Smooth muscle cell (in vitro differentiated cells): ENCODE measurements at regions not wholly inside any gene's neighbourhood (a gene's known extent, or its start where the extent isn't known, plus 50 kb on each side); places are given as distances from the start of the nearest gene placed in this dataset.

Source experiments
- DNase-seq: peaks from one replicate; lab custom pipeline; 2025; ENCODE audit not compliant: unreplicated experiment; lab: John Stamatoyannopoulos, UW
- H2AFZ ChIP-seq: fragments of 200-600 bp; sonication (generic); 2 replicates; pipeline ENCODE4 v1.6.0; 2016; ENCODE audit warnings: antibody characterized with exemption, low read depth, mild to moderate bottlenecking
- H3F3A ChIP-seq: fragments of 200-600 bp; sonication (generic); 2 replicates; pipeline ENCODE4 v1.6.0; 2017; ENCODE audit warnings: antibody characterized with exemption, low read depth
- H3K27ac ChIP-seq: fragments of 200-600 bp; sonication (generic); 2 replicates; pipeline ENCODE4 v1.5.1; 2016; ENCODE audit warnings: low read depth, mild to moderate bottlenecking
- H3K27me3 ChIP-seq: fragments of 200-600 bp; sonication (generic); 2 replicates; pipeline ENCODE4 v1.6.1; 2016; ENCODE audit warnings: low read depth, mild to moderate bottlenecking
- H3K36me3 ChIP-seq: fragments of 200-600 bp; sonication (generic); 2 replicates; pipeline ENCODE4 v1.5.1; 2016; ENCODE audit warnings: low read depth
- H3K4me1 ChIP-seq: fragments of 200-600 bp; sonication (generic); 2 replicates; pipeline ENCODE4 v1.5.1; 2016; ENCODE audit warnings: low read depth
- H3K4me2 ChIP-seq: fragments of 200-600 bp; sonication (generic); 2 replicates; pipeline ENCODE4 v1.6.0; 2016; ENCODE audit warnings: mild to moderate bottlenecking
- H3K4me3 ChIP-seq: fragments of 200-600 bp; sonication (generic); 2 replicates; pipeline ENCODE4 v1.5.1; 2016; ENCODE audit warnings: mild to moderate bottlenecking
- H3K79me2 ChIP-seq: fragments of 200-600 bp; sonication (generic); 2 replicates; pipeline ENCODE4 v1.6.0; 2016; ENCODE audit warnings: low read depth, mild to moderate bottlenecking
- H3K9ac ChIP-seq: fragments of 200-600 bp; sonication (generic); 2 replicates; pipeline ENCODE4 v1.6.0; 2016; ENCODE audit warnings: low read depth
- H3K9me3 ChIP-seq: fragments of 200-600 bp; sonication (generic); replicated peaks from 2 replicates; pipeline ENCODE4 v1.5.1; 2016; ENCODE audit warnings: low read depth
- H4K20me1 ChIP-seq: fragments of 200-600 bp; sonication (generic); 2 replicates; pipeline ENCODE4 v1.6.0; 2016; ENCODE audit warnings: low read depth
- CTCF ChIP-seq: fragments of 200-600 bp; sonication (generic); IDR thresholded peaks from 2 replicates; pipeline ENCODE4 v1.5.1; 2017; ENCODE audit warnings: borderline replicate concordance, mild to moderate bottlenecking, antibody characterized with exemption; ENCODE audit not compliant: insufficient read depth, poor library complexity, severe bottlenecking
- WGBS: methylation state at CpG from one replicate; pipeline ENCODE4 v1.1.7; 2016; ENCODE audit warnings: low lambda C conversion rate; 5-methylcytosine and 5-hydroxymethylcytosine counted together

DNA sequence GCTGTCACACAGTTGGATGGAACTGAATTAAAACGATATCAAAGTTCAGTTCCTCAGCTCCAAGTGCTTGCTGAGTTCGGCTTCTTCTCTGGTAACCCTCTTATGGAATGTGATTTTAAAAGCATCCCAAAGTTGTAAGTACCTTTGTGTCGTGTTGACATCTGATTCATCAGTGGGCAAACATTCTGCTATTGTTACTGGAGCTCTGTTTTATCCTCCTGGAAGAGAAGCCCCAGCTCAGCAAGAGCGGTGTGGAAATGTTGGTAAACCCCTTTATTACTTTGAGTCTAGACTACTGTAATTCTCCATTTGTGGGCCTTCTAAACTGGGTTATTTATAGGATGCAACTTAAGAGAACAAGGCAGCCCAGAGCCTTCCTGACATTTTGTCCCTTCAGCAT, 699.3 kb upstream of the WWC1 start:
- no peaks in the 10 kb centered on the region for H4K20me1 ChIP-seq
- DNase-seq, result no peak
- WGBS, result 93% methylated on average over 4 of the region's 4 CpGs

GRCh38 chr5:167593329-167594060, 698.0 kb upstream of the WWC1 start:
- Histone ChIP-seq H3K4me1 (no peaks in the 10 kb centered on the region), H3K9me3 (no peaks in the 10 kb centered on the region), H3K79me2 (no peaks in the 10 kb centered on the region), H3K4me3 (no peak overlapping the region), H3K36me3 (no peaks in the 10 kb centered on the region), H3K4me2 (no peak overlapping the region), H3K9ac (no peak overlapping the region), H3K27ac (no peak overlapping the region), H4K20me1 (no peaks in the 10 kb centered on the region), H3F3A (no peaks in the 10 kb centered on the region), H2AFZ (no peak overlapping the region), H3K27me3 (no peaks in the 10 kb centered on the region)
- no peak for TF ChIP-seq CTCF
- no peak for DNase-seq
- 71% methylated on average over 5 of the region's 5 CpGs for WGBS

More for the DNA sequence above, 699.3 kb upstream of the WWC1 start:
- TF ChIP-seq CTCF, result no peak
- H3K27me3 ChIP-seq, result no peaks in the 10 kb centered on the region
- no peak overlapping the region for H3K4me2 ChIP-seq
- no peaks in the 10 kb centered on the region for H3K36me3 ChIP-seq
- no peak overlapping the region for H2AFZ ChIP-seq
- H3K9me3 ChIP-seq, result no peaks in the 10 kb centered on the region
- H3K9ac ChIP-seq, result no peak overlapping the region
- H3K4me1 ChIP-seq, result no peaks in the 10 kb centered on the region
- H3K27ac ChIP-seq, result no peak overlapping the region
- no peaks in the 10 kb centered on the region for H3F3A ChIP-seq
- H3K79me2 ChIP-seq, result no peaks in the 10 kb centered on the region
- H3K4me3 ChIP-seq, result no peak overlapping the region

DNA sequence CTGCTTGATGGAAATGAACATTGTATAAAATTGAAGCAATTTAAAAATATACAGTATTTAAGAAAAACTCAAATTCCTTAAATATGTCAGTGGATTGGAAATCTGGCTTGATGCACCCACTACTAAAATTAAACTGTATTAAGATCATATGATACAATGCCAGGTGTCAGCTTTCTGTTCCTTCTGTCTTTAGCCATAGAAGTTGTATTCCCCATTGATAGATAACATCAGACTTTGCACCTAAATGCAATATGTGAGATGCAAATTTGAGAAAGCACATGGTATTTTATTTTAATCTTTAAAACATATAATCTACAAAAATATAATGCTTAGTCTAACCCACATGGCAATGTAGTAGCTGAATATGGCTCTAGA, 697.4 kb upstream of the WWC1 start:
- H3F3A ChIP-seq, result no peaks in the 10 kb centered on the region
- H2AFZ ChIP-seq, result no peak overlapping the region
- no peak overlapping the region for H3K4me2 ChIP-seq
- H3K27ac ChIP-seq, result no peak overlapping the region
- no peaks in the 10 kb centered on the region for H4K20me1 ChIP-seq
- no peaks in the 10 kb centered on the region for H3K79me2 ChIP-seq
- TF ChIP-seq CTCF, result no peak
- DNase-seq, result no peak
- H3K9ac ChIP-seq, result no peak overlapping the region
- H3K27me3 ChIP-seq, result no peaks in the 10 kb centered on the region
- no peaks in the 10 kb centered on the region for H3K36me3 ChIP-seq
- no peaks in the 10 kb centered on the region for H3K4me1 ChIP-seq
- no peak overlapping the region for H3K4me3 ChIP-seq
- H3K9me3 ChIP-seq, result no peaks in the 10 kb centered on the region

GRCh38 chr5:167594750-167595149, 696.7 kb upstream of the WWC1 start:
- no peak for TF ChIP-seq CTCF
- H3K9me3 ChIP-seq, result no peaks in the 10 kb centered on the region
- H3K27ac ChIP-seq, result no peak overlapping the region
- no peaks in the 10 kb centered on the region for H3K79me2 ChIP-seq
- H3K36me3 ChIP-seq, result no peaks in the 10 kb centered on the region
- no peaks in the 10 kb centered on the region for H3K4me1 ChIP-seq
- no peaks in the 10 kb centered on the region for H3F3A ChIP-seq
- no peak overlapping the region for H3K4me3 ChIP-seq
- WGBS, result 33% methylated on average over 3 of the region's 3 CpGs
- H3K27me3 ChIP-seq, result no peaks in the 10 kb centered on the region
- no peak for DNase-seq
- no peak overlapping the region for H3K4me2 ChIP-seq
- no peaks in the 10 kb centered on the region for H4K20me1 ChIP-seq
- H2AFZ ChIP-seq, result no peak overlapping the region
- H3K9ac ChIP-seq, result no peak overlapping the region
